Endodermal cell (in vitro differentiated cells): ENCODE measurements at regions not wholly inside any gene's neighbourhood (a gene's known extent, or its start where the extent isn't known, plus 50 kb on each side); places are given as distances from the start of the nearest gene placed in this dataset.

ENCODE experiments used
- DNase-seq: peaks from one replicate; pipeline ENCODE4 v3.0.0-alpha.2; 2017
- H3K27ac ChIP-seq: 2 replicates; pipeline ENCODE4 v1.5.1; 2013; ENCODE audit warnings: mild to moderate bottlenecking, low read depth, low read length, moderate library complexity
- H3K27me3 ChIP-seq: 2 replicates; pipeline ENCODE4 v1.6.1; 2013; ENCODE audit warnings: mild to moderate bottlenecking, low read length, moderate library complexity; ENCODE audit not compliant: insufficient read depth, control insufficient read depth, poor library complexity, severe bottlenecking
- H3K36me3 ChIP-seq: 2 replicates; pipeline ENCODE4 v1.7.0; 2013; ENCODE audit warnings: mild to moderate bottlenecking, low read length, moderate library complexity; ENCODE audit not compliant: control insufficient read depth, insufficient read depth
- H3K4me1 ChIP-seq: one replicate; pipeline ENCODE4 v1.7.0; 2013; ENCODE audit warnings: low read length; ENCODE audit not compliant: control insufficient read depth, insufficient read depth
- H3K4me3 ChIP-seq: 2 replicates; pipeline ENCODE4 v1.5.1; 2013; ENCODE audit warnings: mild to moderate bottlenecking, low read length, moderate library complexity
- H3K9ac ChIP-seq: 2 replicates; pipeline ENCODE4 v1.6.1; 2013; ENCODE audit warnings: mild to moderate bottlenecking, low read length, moderate library complexity; ENCODE audit not compliant: poor library complexity, severe bottlenecking; ENCODE audit errors: extremely low read depth
- H3K9me3 ChIP-seq: 2 replicates; pipeline ENCODE4 v1.6.1; 2013; ENCODE audit warnings: mild to moderate bottlenecking, low read length, moderate library complexity; ENCODE audit not compliant: control insufficient read depth
- H3K27ac Mint-ChIP-seq: 2 replicates; pipeline ENCODE4 v1.8.0; 2020; ENCODE audit warnings: mixed read lengths
- H3K27me3 Mint-ChIP-seq: 2 replicates; pipeline ENCODE4 v1.8.0; 2021; ENCODE audit warnings: mild to moderate bottlenecking, mixed read lengths; ENCODE audit not compliant: insufficient read depth
- H3K36me3 Mint-ChIP-seq: 2 replicates; pipeline ENCODE4 v1.8.0; 2020; ENCODE audit warnings: low read depth, mixed read lengths
- H3K4me1 Mint-ChIP-seq: 2 replicates; pipeline ENCODE4 v1.8.0; 2020; ENCODE audit warnings: mixed read lengths
- H3K4me3 Mint-ChIP-seq: 2 replicates; pipeline ENCODE4 v1.8.0; 2020; ENCODE audit warnings: mild to moderate bottlenecking, moderate library complexity, mixed read lengths
- H3K9me3 Mint-ChIP-seq: 2 replicates; pipeline ENCODE4 v1.8.0; 2020; ENCODE audit warnings: mild to moderate bottlenecking, mixed read lengths
- WGBS, 2 experiments: methylation state at CpG; one replicate each; pipeline versions ENCODE4 v1.1.5 to v1.1.7; 2013; ENCODE audit warnings: missing lambda C conversion rate in 2 of 2, mixed read lengths in 1 of 2; ENCODE audit not compliant: insufficient coverage in 1 of 2, insufficient read length in 1 of 2; 5-methylcytosine and 5-hydroxymethylcytosine counted together
- TF ChIP-seq, protein P1 (sequence below): fragments of 200-600 bp; sonication (generic); conservative IDR thresholded peaks from 2 replicates; pipeline ENCODE4 v1.5.0; 2021; ENCODE audit warnings: antibody characterized with exemption, mild to moderate bottlenecking

DNA sequence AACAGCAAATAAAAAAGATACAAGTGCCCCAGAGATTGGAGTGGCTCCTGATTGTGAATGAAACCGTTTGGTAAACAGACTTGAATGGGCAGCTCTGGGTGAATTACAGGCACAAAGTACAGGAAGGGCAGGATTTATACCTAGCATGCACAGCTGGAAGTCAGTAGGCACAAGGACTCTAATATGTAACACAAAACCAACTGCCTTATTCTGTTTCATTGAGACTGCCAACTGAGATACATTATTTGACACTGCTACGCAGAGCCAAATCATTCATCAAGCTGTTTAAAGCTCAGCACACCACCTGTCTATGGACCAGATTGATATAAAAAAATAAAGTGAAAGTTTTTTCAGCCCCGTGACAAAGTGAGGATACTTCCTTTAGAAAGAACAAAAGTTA is 541.2 kb downstream of the NUP35 start:
- Mint-ChIP-seq H3K27ac (no peak overlapping the region), H3K9me3 (no peaks in the 10 kb centered on the region), H3K36me3 (no peaks in the 10 kb centered on the region), H3K27me3 (no peaks in the 10 kb centered on the region), H3K4me3 (no peak overlapping the region), H3K4me1 (peaks cover 7% of the 10 kb centered on the region)
- Histone ChIP-seq H3K27me3 (no peaks in the 10 kb centered on the region), H3K27ac (no peak overlapping the region), H3K4me1 (no peaks in the 10 kb centered on the region), H3K9me3 (no peaks in the 10 kb centered on the region), H3K36me3 (no peaks in the 10 kb centered on the region), H3K9ac (no peak overlapping the region), H3K4me3 (no peak overlapping the region)
- no peak for DNase-seq
- 45 to 71% methylated on average over 2 to 3 of the region's 3 CpGs for WGBS, 2 experiments
- TF ChIP-seq, protein P1, sequence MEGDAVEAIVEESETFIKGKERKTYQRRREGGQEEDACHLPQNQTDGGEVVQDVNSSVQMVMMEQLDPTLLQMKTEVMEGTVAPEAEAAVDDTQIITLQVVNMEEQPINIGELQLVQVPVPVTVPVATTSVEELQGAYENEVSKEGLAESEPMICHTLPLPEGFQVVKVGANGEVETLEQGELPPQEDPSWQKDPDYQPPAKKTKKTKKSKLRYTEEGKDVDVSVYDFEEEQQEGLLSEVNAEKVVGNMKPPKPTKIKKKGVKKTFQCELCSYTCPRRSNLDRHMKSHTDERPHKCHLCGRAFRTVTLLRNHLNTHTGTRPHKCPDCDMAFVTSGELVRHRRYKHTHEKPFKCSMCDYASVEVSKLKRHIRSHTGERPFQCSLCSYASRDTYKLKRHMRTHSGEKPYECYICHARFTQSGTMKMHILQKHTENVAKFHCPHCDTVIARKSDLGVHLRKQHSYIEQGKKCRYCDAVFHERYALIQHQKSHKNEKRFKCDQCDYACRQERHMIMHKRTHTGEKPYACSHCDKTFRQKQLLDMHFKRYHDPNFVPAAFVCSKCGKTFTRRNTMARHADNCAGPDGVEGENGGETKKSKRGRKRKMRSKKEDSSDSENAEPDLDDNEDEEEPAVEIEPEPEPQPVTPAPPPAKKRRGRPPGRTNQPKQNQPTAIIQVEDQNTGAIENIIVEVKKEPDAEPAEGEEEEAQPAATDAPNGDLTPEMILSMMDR, result no peak

DNA sequence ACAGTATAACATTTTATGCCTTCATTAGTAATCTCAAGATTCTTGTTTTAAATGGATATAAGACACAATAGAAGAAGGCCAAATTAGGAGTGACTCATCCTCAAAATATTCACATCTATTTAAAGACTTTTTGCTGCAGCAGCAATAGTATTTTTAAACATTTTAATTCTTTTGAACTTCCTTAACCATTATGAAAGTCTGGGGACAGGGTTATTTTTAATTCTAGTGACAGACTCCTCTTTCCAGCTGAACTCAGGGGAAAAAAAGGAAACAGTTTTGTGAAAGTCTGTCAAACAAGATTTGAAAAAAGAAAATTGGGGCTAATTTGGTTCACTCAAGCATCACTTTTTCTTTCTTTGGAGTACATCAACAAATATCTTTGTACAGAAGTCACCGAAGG is 541.8 kb downstream of the NUP35 start:
- DNase-seq, result no peak

DNA sequence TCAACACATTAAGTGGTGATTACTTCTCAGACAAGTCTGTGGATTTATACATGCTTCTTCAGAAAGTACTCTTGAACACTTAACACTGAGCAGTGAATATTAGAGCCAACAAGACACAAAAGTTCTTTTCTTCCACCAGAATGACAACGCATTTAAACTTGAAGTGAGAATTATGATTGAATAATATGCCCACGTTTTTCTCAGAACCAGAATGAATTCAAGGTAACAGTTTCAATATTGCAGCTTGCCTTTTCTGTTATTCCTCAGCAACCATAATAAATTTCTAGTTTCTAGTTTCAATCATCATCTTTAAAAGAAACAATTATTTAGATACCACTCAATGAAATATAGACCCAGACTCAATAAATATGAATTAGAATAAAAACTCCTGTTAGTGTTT is 547.0 kb downstream of the NUP35 start:
- no peak overlapping the region for H3K4me3 Mint-ChIP-seq

More for the DNA sequence above, 541.8 kb downstream of the NUP35 start:
- Mint-ChIP-seq H3K9me3 (no peaks in the 10 kb centered on the region), H3K36me3 (no peaks in the 10 kb centered on the region), H3K4me1 (peaks cover 7% of the 10 kb centered on the region), H3K27me3 (no peaks in the 10 kb centered on the region), H3K27ac (no peak overlapping the region), H3K4me3 (no peak overlapping the region)
- Histone ChIP-seq H3K36me3 (no peaks in the 10 kb centered on the region), H3K27me3 (no peaks in the 10 kb centered on the region), H3K4me1 (no peaks in the 10 kb centered on the region), H3K9ac (no peak overlapping the region), H3K9me3 (no peaks in the 10 kb centered on the region), H3K27ac (no peak overlapping the region), H3K4me3 (no peak overlapping the region)
- WGBS, 2 experiments, result 94% methylated on average over 1 of the region's 1 CpG; no CpG with 5 or more reads in 1 of the 2 experiments
- TF ChIP-seq, protein P1, result no peak

More for the DNA sequence above, 547.0 kb downstream of the NUP35 start:
- H3K9ac ChIP-seq, result no peak overlapping the region
- TF ChIP-seq, protein P1, result no peak
- H3K27ac ChIP-seq, result no peak overlapping the region
- H3K9me3 Mint-ChIP-seq, result no peaks in the 10 kb centered on the region
- H3K4me3 ChIP-seq, result no peak overlapping the region
- H3K36me3 ChIP-seq, result no peaks in the 10 kb centered on the region
- DNase-seq, result no peak
- H3K36me3 Mint-ChIP-seq, result no peaks in the 10 kb centered on the region
- no peaks in the 10 kb centered on the region for H3K9me3 ChIP-seq
- WGBS, 2 experiments, result 84 to 100% methylated on average over 2 of the region's 2 CpGs
- no peaks in the 10 kb centered on the region for H3K4me1 Mint-ChIP-seq
- H3K27ac Mint-ChIP-seq, result no peak overlapping the region
- peaks cover 2% of the 10 kb centered on the region for H3K27me3 Mint-ChIP-seq
- no peaks in the 10 kb centered on the region for H3K27me3 ChIP-seq
- no peaks in the 10 kb centered on the region for H3K4me1 ChIP-seq
